A673 (cell line): ENCODE measurements at regions not wholly inside any gene's neighbourhood (a gene's known extent, or its start where the extent isn't known, plus 50 kb on each side); places are given as distances from the start of the nearest gene placed in this dataset.

Source experiments
- BruUV-seq: library from RNA; stranded (reverse); fragments of 400-500 nt; replicated peaks from 2 replicates; lab custom pipeline; 2021; lab: Mats Ljungman, UMichigan
- CTCF ChIA-PET: fragments of 300-600 bp; sonication (Branson Sonifier 250); formaldehyde crosslinking; loops from one replicate; lab custom pipeline; 2022; ENCODE audit warnings: antibody characterized with exemption; lab: Charles Lee
- POLR2A ChIA-PET: fragments of 300-600 bp; sonication (Branson Sonifier 250); formaldehyde crosslinking; loops from one replicate; lab custom pipeline; 2022; ENCODE audit warnings: antibody characterized with exemption; ENCODE audit not compliant: low non-redundant PET; lab: Charles Lee
- DNase-seq: peaks from one replicate; pipeline ENCODE4 v3.0.0-alpha.2; 2015; ENCODE audit warnings: low spot score
- H3K27ac ChIP-seq: fragments of 200-600 bp; sonication (generic); 2 replicates; pipeline ENCODE4 v1.5.1; 2016; ENCODE audit warnings: mixed run types, low read depth, mild to moderate bottlenecking, mixed read lengths, antibody characterized with exemption, low read length; ENCODE audit not compliant: poor library complexity, severe bottlenecking
- H3K27me3 ChIP-seq: fragments of 200-600 bp; sonication (generic); replicated peaks from 2 replicates; pipeline ENCODE4 v1.6.1; 2017; ENCODE audit warnings: mixed run types, low read depth, mild to moderate bottlenecking, mixed read lengths, antibody characterized with exemption, low read length; ENCODE audit not compliant: insufficient read depth, poor library complexity
- H3K36me3 ChIP-seq: fragments of 200-600 bp; sonication (generic); 2 replicates; pipeline ENCODE4 v1.6.1; 2016; ENCODE audit warnings: mixed run types, mild to moderate bottlenecking, mixed read lengths, antibody characterized with exemption, low read length; ENCODE audit not compliant: insufficient read depth, poor library complexity, severe bottlenecking
- H3K4me1 ChIP-seq: fragments of 200-600 bp; sonication (generic); 2 replicates; pipeline ENCODE4 v1.6.1; 2017; ENCODE audit warnings: mixed run types, mild to moderate bottlenecking, mixed read lengths, antibody characterized with exemption, low read length; ENCODE audit not compliant: insufficient read depth, poor library complexity, severe bottlenecking
- H3K4me3 ChIP-seq: fragments of 200-600 bp; sonication (generic); 2 replicates; pipeline ENCODE4 v1.5.1; 2016; ENCODE audit warnings: low read depth, mixed run types, mild to moderate bottlenecking, mixed read lengths, low read length; ENCODE audit not compliant: poor library complexity, severe bottlenecking
- H3K9me3 ChIP-seq: fragments of 200-600 bp; sonication (generic); 2 replicates; pipeline ENCODE4 v1.6.1; 2016; ENCODE audit warnings: mixed run types, low read depth, mild to moderate bottlenecking, mixed read lengths, antibody characterized with exemption, low read length; ENCODE audit not compliant: poor library complexity, severe bottlenecking
- CTCF ChIP-seq: fragments of 300-800, 200-600 bp; sonication (generic); conservative IDR thresholded peaks from 2 replicates; pipeline ENCODE4 v1.5.1; 2017; ENCODE audit warnings: low read depth, mild to moderate bottlenecking, antibody characterized with exemption, low read length, moderate library complexity, mixed read lengths
- EZH2 ChIP-seq: fragments of 200-600 bp; sonication (generic); IDR thresholded peaks from 2 replicates; pipeline ENCODE4 v1.6.1; 2017; ENCODE audit warnings: borderline replicate concordance, low read depth, mild to moderate bottlenecking, mixed read lengths, antibody characterized with exemption, low read length; ENCODE audit not compliant: poor library complexity, severe bottlenecking
- intact Hi-C: fragments of 100-400 bp; cut with micrococcal nuclease; formaldehyde crosslinking; loops from one replicate; pipeline ENCODE4 v1.10.0; 2022; ENCODE audit not compliant: unreplicated experiment

- Histone ChIP-seq H3K9me3 (no peaks in the 10 kb centered on the region), H3K27me3 (no peaks in the 10 kb centered on the region), H3K4me3 (no peak overlapping the region), H3K4me1 (no peaks in the 10 kb centered on the region), H3K36me3 (no peaks in the 10 kb centered on the region), H3K27ac (no peak overlapping the region)
- BruUV-seq: no TSS peak
- intact Hi-C loops: no loop called here
- no peak for DNase-seq
- CTCF ChIA-PET: no interaction called here
- TF ChIP-seq EZH2: no peak
- POLR2A ChIA-PET: no interaction called here
These were observed 392.6 kb downstream of the HNRNPD start for GRCh38 chr4:81981218-81981617.

- intact Hi-C loops: no loop called here
These were observed 399.3 kb downstream of the HNRNPD start for GRCh38 chr4:81974523-81974922.

DNA sequence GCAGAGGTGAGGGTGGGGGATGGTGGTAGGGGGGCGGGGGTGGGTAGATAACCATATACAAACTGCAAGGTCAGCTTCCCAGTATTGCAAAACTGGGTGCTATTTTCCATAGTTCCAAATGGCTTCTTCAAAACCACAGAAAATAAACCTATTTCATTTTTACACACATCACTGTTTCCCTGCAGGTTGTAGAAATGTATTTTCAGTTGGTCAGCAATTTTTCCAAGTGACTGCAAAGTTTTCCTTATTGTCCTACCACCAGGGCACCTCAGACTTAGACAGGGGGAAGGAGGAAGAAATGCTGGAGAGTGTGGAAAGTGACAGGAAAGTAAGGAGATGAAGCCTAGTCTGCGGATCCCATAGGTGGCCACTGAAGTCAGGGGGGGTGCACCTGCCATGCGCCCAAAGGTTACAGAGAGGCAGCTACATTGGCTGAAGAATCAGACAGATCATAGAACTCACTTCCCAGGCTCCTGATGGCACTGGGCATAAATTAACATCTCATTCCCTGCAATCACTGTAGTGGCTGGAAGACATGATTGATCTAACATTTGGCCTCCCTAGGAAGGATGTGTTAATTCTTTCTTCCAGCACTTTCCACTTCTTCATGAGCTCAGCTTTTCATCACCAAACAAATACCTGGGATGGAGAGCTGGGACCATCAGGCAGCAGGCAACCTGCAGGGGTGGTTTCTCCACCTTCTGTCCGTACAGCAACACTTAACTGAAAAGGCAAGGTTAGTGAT is 402.0 kb downstream of the HNRNPD start:
- no peaks in the 10 kb centered on the region for H3K36me3 ChIP-seq
- H3K9me3 ChIP-seq: no peaks in the 10 kb centered on the region
- no peaks in the 10 kb centered on the region for H3K4me1 ChIP-seq
- TF ChIP-seq CTCF: no peak
- TF ChIP-seq EZH2: no peak
- H3K4me3 ChIP-seq: no peak overlapping the region
- DNase-seq: no peak
- CTCF ChIA-PET: no interaction called here
- H3K27me3 ChIP-seq: no peaks in the 10 kb centered on the region
- intact Hi-C loops: no loop called here
- no peak overlapping the region for H3K27ac ChIP-seq
- no TSS peak for BruUV-seq
- POLR2A ChIA-PET: no interaction called here

More at GRCh38 chr4:81974523-81974922, 399.3 kb downstream of the HNRNPD start:
- Histone ChIP-seq H3K36me3 (no peaks in the 10 kb centered on the region), H3K4me1 (no peaks in the 10 kb centered on the region), H3K27ac (no peak overlapping the region), H3K4me3 (no peak overlapping the region), H3K9me3 (no peaks in the 10 kb centered on the region), H3K27me3 (no peaks in the 10 kb centered on the region)
- no TSS peak for BruUV-seq
- TF ChIP-seq CTCF: no peak
- TF ChIP-seq EZH2: no peak
- ChIA-PET POLR2A (no interaction called here), CTCF (no interaction called here)
- DNase-seq: no peak

GRCh38 chr4:81971061-81971460 is 402.7 kb downstream of the HNRNPD start:
- Histone ChIP-seq H3K27ac (no peak overlapping the region), H3K4me3 (no peak overlapping the region), H3K4me1 (no peaks in the 10 kb centered on the region), H3K27me3 (no peaks in the 10 kb centered on the region), H3K9me3 (no peaks in the 10 kb centered on the region), H3K36me3 (no peaks in the 10 kb centered on the region)
- ChIA-PET CTCF (no interaction called here), POLR2A (no interaction called here)
- TF ChIP-seq EZH2: no peak
- no peak for TF ChIP-seq CTCF
- intact Hi-C loops: no loop called here
- no peak for DNase-seq
- BruUV-seq: no TSS peak
